Sigmoid colon (tissue), 6 donors: ENCODE measurements at regions not wholly inside any gene's neighbourhood (a gene's known extent, or its start where the extent isn't known, plus 50 kb on each side); places are given as distances from the start of the nearest gene placed in this dataset.
A peak's percentile ranks its signal among the peaks of the same experiment; 100 is the strongest.

Source experiments
- DNase-seq: peaks from one replicate; pipeline ENCODE4 v3.0.0-alpha.2; 2019
- H3K27ac ChIP-seq, 4 donors: fragments of 200-600 bp; sonication (generic); one replicate each; pipeline ENCODE4 v1.5.1; 2016 to 2019; ENCODE audit warnings: mild to moderate bottlenecking in 1 of 4
- H3K27me3 ChIP-seq, 3 donors: fragments of 200-600 bp; sonication (generic); one replicate each; pipeline ENCODE4 v1.5.1; 2019; ENCODE audit warnings: mild to moderate bottlenecking in 1 of 3
- H3K36me3 ChIP-seq, 4 donors: fragments of 200-600 bp; sonication (generic); one replicate each; pipeline ENCODE4 v1.5.1; 2016 to 2019
- H3K4me1 ChIP-seq, 4 donors: fragments of 200-600 bp; sonication (generic); one replicate each; pipeline ENCODE4 v1.5.1; 2017 to 2019
- H3K4me3 ChIP-seq, 4 donors: fragments of 200-600 bp; sonication (generic); one replicate each; pipeline ENCODE4 v1.5.1; 2017 to 2019; ENCODE audit warnings: mild to moderate bottlenecking in 2 of 4, moderate library complexity in 1 of 4
- H3K9me3 ChIP-seq, 4 donors: fragments of 200-600 bp in 3 of 4; sonication (generic) in 3 of 4; one replicate each; pipeline versions ENCODE4 v1.5.1 to v1.6.1; 2013 to 2019
- CTCF ChIP-seq, 4 experiments: fragments of 450-650 bp in 3 of 4; fragments of 200-600 bp in 1 of 4; IDR thresholded peaks; one replicate each; pipeline ENCODE4 v1.5.1; 2016 to 2019; ENCODE audit warnings: antibody characterized with exemption in 4 of 4, mild to moderate bottlenecking in 3 of 4, moderate library complexity in 2 of 4
- EP300 ChIP-seq, 4 donors: sonication (generic); formaldehyde crosslinking; IDR thresholded peaks; one replicate each; pipeline ENCODE4 v1.6.1; 2017; ENCODE audit warnings: antibody characterized with exemption in 4 of 4
- POLR2A ChIP-seq, 2 donors: fragments of 450-650 bp; IDR thresholded peaks; one replicate each; pipeline ENCODE4 v1.6.1; 2016; ENCODE audit warnings: antibody characterized with exemption in 2 of 2, mild to moderate bottlenecking in 2 of 2, moderate library complexity in 2 of 2
- POLR2AphosphoS5 ChIP-seq, 4 donors: sonication (generic); formaldehyde crosslinking; IDR thresholded peaks; one replicate each; pipeline ENCODE4 v1.6.1; 2017; ENCODE audit warnings: antibody characterized with exemption in 4 of 4
- WGBS, 2 donors: extraction: QIAGEN DNeasy Blood & Tissue Kit; methylation state at CpG; one replicate each; pipeline ENCODE4 v1.1.7; 2013; 5-methylcytosine and 5-hydroxymethylcytosine counted together
- intact Hi-C: fragments of 100-400 bp; cut with DNase I; formaldehyde crosslinking; loops from one replicate; pipeline ENCODE4 v1.15.1; 2023
- donor health status: healthy with polysubstance abuse.
- donor health status: healthy.

DNA sequence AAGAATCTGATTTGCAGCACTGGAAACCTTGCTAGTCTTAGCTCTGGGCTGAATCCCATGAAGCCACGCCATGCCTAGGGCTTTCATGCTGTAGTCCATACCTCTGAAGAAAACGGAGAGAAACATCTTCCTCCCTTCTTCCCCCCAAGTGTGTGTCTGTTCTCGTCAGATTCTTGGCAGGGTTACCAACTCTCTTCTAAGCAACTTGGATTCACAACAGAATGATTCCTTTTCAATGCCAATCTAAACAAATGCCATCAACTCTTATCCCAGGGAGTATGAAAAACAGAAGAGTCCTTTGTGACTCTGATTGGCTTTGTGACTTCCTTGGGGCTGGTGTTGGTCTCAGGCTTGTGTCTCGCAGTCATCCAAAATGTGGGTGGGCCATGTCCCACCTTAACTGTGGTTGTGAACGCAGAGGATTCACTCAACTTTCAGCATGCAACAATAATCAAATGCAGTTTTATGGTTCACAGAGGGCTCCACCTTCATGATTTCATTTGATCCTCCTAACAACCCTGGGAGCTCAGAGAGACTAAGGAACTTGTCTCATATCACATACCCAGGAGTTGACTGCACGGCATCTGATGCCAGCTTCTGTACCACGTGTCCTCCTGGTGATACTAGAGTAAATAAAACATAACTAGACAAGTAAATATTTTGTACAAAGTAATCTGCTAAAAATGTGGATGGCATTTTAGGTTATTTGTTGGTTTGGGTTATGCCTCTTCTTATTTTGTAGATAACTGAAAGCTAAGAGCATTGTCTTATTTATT is 186.0 kb upstream of the TNP1 start:
- Histone ChIP-seq H3K27ac (peak overlapping the region in 3 of 4 donors; percentile 56 to 74 (median 67)), H3K36me3 (no peaks in the 10 kb centered on the region), H3K4me1 (peaks cover 0 to 48% (median 18%) of the 10 kb centered on the region in 4 donors), H3K4me3 (no peak overlapping the region), H3K27me3 (no peaks in the 10 kb centered on the region), H3K9me3 (no peaks in the 10 kb centered on the region)
- intact Hi-C loops: no loop called here
- no peak for TF ChIP-seq CTCF (IDR thresholded peaks at IDR 0.05)
- peak in 1 of 4 donors; percentile 30 for TF ChIP-seq POLR2AphosphoS5 (IDR thresholded peaks at IDR 0.05)
- 72 to 82% methylated on average over 7 of the region's 7 CpGs for WGBS, 2 donors
- DNase-seq: no peak

- WGBS, 2 donors: 82 to 90% methylated on average over 8 of the region's 8 CpGs
These were observed 180.2 kb upstream of the TNP1 start for GRCh38 chr2:217040099-217040498.

DNA sequence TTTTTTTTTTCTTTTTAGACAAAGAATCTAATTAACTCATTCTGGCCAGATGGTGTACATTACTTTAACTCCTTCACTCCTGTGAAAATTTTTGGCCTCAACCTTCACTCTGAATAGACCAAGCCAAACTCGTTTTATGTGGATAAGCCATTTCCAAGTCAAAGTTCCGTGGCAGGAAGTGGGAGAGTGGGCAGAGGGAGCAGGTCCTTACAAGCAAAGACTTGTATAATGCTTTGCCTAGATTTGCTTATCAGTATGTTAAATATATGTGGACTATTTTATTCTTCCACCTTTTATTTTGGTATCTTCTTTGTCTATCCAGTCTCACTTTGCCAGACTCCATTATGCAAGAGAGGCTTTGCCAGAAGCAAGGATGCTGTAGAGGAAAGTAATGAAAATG is 178.1 kb upstream of the TNP1 start:
- Histone ChIP-seq H3K27me3 (no peaks in the 10 kb centered on the region), H3K4me1 (peaks cover 0 to 35% (median 20%) of the 10 kb centered on the region in 4 donors), H3K36me3 (no peaks in the 10 kb centered on the region), H3K27ac (no peak overlapping the region), H3K9me3 (no peaks in the 10 kb centered on the region), H3K4me3 (no peak overlapping the region)
- WGBS, 2 donors: 41 to 64% methylated on average over 2 of the region's 2 CpGs
- DNase-seq: no peak
- TF ChIP-seq POLR2AphosphoS5 (IDR thresholded peaks at IDR 0.05): no peak
- no peak for TF ChIP-seq CTCF (IDR thresholded peaks at IDR 0.05)
- no peak for TF ChIP-seq EP300 (IDR thresholded peaks at IDR 0.05)
- TF ChIP-seq POLR2A (IDR thresholded peaks at IDR 0.05): no peak
- intact Hi-C loops: no loop called here

More at GRCh38 chr2:217040099-217040498, 180.2 kb upstream of the TNP1 start:
- DNase-seq: no peak
- no peaks in the 10 kb centered on the region for H3K36me3 ChIP-seq
- no peaks in the 10 kb centered on the region for H3K27me3 ChIP-seq
- H3K9me3 ChIP-seq: no peaks in the 10 kb centered on the region
- no peak overlapping the region for H3K4me3 ChIP-seq
- TF ChIP-seq EP300 (IDR thresholded peaks at IDR 0.05) (no peak), CTCF (IDR thresholded peaks at IDR 0.05) (no peak), POLR2A (IDR thresholded peaks at IDR 0.05) (no peak), POLR2AphosphoS5 (IDR thresholded peaks at IDR 0.05) (no peak)
- intact Hi-C loops: no loop called here
- H3K4me1 ChIP-seq: peaks cover 0 to 42% (median 20%) of the 10 kb centered on the region in 4 donors
- no peak overlapping the region for H3K27ac ChIP-seq

DNA sequence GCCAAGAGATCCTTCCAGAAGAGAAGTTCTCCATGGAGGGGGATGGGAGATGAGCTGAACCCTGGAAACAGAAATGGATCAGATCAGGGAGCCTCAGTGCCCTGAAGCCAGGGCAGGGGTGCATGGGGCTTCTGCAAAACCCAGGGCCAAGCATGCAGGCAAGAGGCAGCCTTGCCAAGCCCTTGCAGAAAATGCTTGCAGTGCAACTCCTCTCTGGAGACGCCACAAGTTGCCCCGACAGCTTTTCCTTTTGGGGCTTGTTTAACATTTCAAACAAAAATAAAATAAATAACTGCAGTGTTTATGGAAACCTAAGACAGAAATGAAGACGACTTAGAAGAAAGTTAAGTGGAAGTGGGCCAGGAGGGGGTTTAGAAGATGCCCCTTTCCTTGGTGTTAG is 177.5 kb upstream of the TNP1 start:
- Histone ChIP-seq H3K36me3 (no peaks in the 10 kb centered on the region), H3K4me1 (peaks cover 0 to 35% (median 20%) of the 10 kb centered on the region in 4 donors), H3K4me3 (no peak overlapping the region), H3K9me3 (no peaks in the 10 kb centered on the region), H3K27ac (no peak overlapping the region), H3K27me3 (no peaks in the 10 kb centered on the region)
- TF ChIP-seq POLR2A (IDR thresholded peaks at IDR 0.05) (no peak), POLR2AphosphoS5 (IDR thresholded peaks at IDR 0.05) (no peak), EP300 (IDR thresholded peaks at IDR 0.05) (no peak), CTCF (IDR thresholded peaks at IDR 0.05) (no peak)
- intact Hi-C loops: no loop called here
- DNase-seq: no peak
- WGBS, 2 donors: 63 to 70% methylated on average over 3 of the region's 3 CpGs
